Stimulated activated CD4-positive, alpha-beta T cell treated with anti-CD3 and anti-CD28 coated beads, Interleukin-2, amount 100 ng/mL, for 4 hours (primary cell): ENCODE measurements at regions not wholly inside any gene's neighbourhood (a gene's known extent, or its start where the extent isn't known, plus 50 kb on each side); places are given as distances from the start of the nearest gene placed in this dataset.

Experiments used
- DNase-seq: peaks from one replicate; pipeline ENCODE4 v3.0.0-alpha.2; 2020; ENCODE audit warnings: low read depth

DNA sequence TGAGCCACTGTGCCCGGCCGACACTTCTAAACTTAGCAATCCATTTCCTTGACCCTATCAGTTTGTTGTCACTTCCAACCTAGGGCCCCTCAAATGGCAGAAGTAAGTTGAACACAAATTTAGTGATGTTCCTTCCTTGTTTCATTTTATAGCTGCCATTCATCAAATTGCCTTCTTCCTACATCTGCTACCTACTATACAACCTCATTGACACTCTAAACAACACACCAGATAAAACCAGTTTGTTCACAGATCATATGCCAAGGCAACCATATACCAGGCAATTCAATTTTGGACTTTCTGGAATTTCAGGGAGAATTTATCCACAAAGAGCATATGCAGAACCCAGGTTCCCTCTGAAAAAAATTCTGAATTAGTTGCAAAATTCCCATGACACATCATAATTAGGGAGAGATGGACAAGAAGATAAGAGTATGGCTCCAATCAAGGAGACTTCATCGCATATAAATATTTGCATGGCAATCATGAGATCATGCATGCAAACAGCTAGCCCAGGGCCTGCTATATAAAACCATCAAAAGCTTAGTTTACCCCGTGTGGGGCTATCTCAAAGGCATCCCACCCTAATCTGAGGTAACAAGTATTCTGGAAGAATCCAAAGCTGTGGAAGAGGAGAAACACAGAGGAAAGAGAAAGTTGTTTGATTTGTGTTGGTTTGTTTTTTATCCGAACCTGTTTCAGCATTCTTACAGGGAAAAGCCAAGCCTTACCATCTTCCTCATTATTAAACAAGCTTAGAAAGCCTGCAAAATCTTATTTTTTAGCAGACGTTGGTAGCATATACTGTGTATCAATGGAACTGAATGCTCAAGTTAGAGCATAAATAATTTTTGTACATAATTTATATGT lies 132.8 kb upstream of the TNFAIP3 start:
- no peak for DNase-seq

DNA sequence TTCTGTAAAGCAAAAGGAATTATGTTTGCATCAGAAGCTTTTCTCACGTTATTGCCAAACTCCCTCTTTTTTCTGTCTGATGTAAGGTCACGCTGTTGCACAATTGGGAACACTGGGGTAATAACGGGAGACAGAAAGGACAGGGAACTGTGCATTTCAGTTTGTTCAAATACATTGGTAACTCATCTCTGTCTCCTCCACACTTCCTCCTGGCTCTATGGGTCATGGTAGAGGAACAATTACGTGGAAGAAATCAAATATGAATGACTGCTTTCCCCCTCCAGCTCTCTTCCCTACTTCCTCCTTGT lies 132.2 kb upstream of the TNFAIP3 start:
- no peak for DNase-seq

DNA sequence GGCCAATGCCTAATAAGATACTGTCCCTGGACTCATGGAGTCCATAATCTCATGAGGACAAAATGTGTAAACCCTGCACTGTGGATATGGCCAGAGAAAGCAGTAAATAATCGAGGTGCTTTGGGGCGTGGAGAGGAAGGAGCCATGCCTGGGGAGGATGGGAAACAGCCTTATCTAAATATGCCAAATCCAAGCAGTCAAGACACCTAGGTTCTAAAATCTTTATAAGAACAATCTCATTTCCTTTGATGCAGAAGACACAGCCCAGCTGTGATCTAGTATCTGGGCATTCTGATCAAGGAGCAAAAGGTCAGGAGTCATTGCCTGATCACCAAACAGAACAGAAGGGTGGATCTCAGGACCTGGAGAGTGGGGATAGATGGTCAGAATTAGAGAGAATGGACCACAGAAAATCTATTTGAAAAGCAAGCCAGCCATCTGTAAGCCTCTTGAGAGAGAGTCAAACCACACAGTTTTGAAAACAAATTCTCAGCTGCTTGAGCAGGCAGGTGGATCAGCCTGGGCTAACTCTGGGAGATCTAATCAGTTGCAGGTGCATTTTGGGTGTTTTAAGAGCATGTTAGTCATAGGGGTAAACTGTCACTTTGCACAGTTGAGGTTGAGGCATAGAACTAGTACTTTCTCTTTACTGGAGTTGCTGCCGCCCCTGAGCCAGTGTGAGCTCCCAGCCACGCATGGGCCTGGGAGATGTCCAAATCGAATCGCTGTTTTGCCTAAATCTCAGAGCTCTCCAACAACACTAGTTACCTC lies 130.8 kb upstream of the TNFAIP3 start:
- no peak for DNase-seq

DNA sequence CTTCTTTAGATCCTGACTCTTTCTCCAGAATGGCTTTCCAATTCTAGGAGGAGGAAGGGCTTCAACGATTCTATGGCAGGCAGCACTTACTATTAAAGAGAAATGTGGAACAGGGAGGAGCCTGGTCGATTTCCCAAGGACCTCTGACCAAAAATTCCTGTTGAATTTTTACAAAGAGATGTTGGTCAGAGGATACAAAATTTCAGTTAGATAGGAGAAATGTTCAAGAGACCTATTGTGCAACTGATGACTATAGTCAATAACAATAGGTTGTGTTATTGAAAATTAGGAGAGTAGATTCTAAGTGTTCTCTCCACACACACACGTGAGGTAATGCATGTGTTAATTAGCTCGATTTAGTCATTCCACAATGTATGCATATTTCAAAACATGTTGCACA lies 130.1 kb upstream of the TNFAIP3 start:
- DNase-seq, result no peak

DNA sequence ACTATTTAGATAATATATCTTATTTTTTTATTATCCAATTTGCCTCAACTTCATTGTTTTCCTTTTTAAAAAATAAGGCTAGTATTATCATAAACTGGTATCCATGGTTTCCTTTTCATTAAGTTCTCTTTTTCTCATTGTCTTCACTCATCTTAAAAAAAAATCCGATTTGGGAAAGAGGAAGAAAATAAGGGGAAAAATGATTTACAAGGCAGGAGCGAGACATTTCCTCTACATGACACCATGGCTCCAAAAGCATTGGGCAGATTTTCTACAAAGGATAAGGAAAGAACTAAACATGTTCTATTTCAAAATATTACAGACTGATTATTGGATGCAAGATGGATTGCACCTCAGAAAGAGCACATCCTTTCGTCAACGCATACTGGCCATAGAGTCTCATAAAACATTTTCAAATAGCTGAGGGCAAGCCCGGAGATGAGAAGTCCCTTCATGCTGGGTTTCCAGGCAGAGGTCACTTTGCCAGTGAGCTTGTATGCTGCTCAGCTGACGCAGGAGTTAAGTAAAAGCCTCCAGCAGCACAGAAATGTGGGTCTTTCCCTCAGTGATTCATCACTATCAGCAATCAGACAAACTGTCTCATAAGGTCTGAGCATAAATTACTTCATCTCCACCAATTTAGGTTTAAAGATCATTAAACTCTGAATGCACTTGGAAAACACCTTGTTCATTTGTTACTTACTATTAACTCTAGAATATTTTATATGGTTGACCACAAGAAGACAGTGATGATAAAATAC lies 129.0 kb upstream of the TNFAIP3 start:
- no peak for DNase-seq

DNA sequence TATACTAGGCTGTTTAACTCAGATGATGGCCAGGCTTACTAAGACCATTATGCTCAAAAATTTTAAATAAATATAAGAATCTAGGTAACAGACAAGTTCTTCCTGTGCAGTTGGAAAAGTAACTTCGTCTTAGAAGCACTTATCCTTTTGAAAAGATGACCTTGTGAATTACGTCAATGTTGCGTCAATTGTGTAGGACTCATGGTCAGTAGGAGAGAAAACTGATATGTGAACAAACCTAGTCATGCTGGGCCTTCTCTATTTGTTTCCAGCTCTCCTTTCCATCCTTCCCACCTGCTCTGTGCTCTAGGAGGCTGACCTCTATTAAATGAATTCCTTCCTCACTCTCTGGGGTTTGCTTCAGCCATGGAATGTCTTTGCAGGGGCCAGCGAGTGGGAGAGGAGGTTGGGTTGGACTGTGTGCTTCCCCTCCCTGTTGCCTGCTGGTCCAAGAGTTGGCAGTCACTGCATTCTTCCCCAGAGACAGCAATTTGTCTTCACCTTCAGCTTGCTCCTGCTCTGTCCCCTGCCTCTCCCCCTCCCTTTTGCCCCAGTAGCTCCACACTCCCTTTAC lies 128.0 kb upstream of the TNFAIP3 start:
- no peak for DNase-seq

DNA sequence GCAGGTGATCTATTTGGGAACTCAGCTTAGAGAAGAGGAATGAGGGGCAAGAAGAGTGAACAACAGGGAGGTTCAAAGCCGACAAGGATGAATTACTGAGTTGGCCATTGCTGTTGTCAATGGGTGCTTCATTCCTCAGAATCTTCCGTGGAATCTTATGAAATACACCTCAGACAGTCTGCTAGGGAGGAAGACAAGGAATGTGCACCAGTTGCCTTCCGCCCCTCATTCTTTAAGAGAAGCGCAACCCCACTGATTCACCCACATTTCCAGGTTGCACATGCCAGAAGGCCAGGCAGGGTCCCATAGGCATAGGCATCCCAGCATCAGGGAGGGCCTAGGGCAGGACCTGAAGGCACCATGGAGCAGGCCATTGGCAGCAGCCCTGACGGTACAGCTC lies 127.5 kb upstream of the TNFAIP3 start:
- no peak for DNase-seq

DNA sequence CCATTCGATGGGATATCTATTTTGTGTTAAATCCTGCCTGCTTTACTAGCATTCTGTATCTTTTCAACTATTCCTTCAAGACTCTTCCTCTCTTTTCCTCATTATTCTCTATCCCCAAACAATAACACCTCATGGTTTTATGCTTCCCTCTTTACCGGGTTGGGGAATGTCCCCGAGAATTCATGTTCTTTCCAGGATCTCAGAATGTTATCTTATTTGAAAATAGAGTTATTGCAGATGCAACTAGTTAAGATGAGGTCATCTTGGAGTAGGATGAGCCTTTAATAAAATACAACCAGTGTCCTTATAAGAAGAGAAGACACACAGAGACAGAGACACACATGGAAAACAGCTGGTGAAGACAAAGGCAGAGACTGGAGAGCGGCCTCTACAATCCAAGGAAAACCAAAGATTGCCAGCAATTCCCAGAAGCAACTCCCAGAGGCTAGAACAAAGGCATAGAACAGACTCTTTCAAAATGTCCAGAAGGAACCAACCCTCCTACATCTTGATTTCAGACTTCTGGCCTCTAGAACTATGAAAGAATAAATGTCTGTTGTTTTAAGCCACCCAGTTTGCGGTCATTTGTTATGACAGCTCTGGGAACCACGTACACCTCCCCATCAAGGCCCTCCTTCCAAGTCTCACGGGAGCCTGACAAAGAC lies 126.8 kb upstream of the TNFAIP3 start:
- no peak for DNase-seq

DNA sequence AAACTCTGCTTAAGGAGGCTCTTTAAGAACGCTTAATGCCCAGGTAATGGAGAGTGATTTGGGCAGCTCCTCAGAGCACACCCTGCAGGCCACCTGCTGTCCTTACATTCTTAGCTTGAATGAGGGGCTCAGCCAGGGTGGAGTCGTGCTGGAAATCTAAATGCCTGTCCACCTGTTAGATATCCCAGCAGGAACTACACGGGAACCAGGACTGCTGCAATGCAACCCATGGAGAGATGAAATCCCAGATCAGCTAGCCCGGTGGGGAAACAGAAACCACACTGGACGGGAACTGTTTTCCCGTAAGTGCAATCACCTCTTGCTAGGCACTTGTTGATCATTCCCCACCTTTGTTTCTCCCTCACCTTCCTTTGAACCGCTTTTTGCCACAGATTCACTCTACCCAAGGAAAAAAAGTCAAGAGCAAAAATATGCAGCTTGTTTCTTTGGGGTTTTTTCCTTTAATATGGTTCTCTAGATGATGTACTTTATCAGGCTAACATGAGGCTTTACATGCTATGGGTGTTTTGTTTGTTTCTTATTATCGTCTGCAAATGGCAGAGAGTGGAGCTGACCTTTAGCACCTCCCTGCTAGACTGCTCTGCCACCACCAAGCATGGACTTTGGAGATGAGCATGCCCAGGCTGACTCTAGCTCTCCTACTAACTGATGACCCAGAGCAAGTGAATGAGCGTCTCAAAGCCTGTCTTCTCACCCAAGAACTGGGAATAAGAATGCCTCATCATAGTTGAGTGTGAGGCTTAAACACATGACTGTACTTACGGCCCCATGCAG lies 125.9 kb upstream of the TNFAIP3 start:
- no peak for DNase-seq

DNA sequence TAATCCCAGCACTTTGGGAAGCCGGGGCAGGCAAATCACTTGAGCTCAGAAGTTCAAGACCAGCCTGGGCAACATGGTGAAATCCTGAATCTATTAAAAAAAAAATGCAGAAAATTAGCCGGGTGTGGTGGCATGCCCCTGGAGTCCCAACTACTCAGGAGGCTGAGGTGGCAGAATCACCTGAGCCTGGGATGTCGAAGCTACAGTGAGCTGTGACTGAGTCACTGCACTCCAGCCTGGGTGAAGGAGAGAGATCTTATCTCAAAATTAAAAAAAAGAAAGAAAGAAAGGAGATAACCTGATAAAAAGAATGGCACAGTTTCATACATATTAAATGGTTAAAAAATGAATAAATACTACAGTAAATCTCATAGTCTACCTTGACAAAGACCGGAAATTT lies 123.6 kb upstream of the TNFAIP3 start:
- no peak for DNase-seq

DNA sequence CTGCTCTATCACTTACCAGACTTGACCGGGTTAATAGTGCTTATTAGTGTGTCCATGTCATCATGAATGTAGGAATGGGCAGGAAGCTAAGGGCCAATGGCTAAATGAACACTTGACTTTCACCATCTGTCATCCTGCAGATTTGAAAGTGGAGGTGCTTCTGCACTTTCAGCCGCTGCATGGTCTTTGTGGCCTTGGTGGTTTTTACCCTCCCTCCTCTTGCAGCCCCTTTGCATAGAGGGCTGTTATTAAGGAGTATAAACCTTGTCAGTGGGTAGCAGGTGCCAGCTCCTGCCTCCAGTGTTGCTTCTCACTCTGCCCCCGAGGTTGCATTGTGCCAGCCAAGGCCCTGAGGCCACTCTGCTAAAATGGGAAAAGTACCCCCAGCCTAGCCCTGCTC lies 122.2 kb upstream of the TNFAIP3 start:
- no peak for DNase-seq

DNA sequence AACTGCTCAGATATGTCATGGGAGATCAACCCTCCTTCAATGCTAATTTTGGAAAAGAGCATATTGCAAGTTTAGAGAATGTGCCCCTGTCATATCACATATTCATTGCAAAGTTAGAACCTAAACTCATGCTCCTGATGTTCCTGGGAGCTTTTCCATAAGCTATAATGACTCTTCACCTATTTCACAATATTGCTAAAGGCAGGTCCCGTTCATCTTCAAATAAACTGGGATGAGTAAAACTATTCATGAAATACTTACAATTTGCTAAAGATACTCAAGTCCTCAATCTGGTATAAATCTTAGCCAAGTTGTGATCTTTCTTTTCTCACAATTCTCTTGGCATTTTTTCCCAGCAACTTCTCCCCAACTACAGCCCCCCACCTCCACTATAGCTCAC lies 121.7 kb upstream of the TNFAIP3 start:
- no peak for DNase-seq

DNA sequence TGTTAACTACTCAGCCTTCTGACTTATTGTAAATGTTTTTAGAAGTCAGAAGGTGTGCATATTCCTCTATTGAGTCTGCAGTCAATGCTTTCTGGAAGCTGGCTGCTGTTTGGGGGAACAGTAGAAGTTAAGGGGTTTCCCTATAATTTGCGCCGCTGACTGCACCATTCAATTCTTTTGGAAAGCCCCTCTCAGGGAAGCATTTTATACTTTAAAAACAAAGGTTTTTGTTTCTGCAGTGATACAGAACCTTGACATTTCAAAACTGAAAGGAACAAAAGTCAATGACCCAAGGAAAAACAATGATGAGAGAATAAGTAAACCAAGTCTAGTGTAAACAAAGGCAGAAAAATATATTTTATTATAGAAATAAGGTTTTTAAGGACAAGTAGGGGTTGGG lies 120.8 kb upstream of the TNFAIP3 start:
- no peak for DNase-seq

DNA sequence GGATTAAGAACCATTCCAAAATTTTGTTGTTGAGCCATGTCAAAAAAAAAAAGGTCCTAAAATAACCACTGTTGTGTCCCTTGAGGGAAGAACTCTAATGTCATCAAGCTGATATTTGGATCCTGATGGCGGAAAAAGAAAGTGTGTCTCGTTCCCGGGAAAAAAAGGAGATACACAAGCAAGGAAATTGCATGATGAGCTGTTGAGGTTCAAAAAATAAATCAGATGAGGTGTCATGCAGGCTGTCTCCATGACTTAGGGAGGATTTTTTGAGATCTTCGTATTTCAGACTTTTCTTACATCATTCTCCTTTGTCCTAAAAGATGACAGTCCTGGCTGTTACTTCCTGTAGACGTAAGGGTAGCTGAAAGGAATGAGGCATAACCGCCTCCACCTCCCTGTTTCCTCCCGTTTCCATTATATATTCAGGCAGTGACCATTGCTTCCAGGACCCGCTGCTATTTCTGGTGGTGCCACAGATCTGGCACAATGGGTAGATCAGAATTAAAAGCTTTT lies 117.3 kb upstream of the TNFAIP3 start:
- DNase-seq, result no peak

DNA sequence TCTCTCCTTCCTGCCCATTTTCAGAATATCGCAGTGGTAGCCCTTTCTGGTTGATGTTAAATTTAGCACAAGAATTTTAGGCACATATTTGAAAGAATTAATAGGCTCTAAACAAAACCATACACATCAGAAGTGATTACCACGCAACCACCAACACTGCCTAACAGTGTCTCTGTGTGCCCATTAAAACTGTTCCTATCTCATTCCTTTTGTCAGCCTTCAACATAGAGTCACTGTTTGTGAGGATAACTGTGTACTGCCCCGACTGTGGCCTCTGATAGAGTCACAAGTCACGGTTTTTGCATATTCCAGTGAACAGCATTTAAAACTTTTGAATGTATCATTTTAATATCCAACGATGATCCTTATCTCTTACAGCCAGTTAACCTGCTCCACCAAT lies 116.8 kb upstream of the TNFAIP3 start:
- no peak for DNase-seq

DNA sequence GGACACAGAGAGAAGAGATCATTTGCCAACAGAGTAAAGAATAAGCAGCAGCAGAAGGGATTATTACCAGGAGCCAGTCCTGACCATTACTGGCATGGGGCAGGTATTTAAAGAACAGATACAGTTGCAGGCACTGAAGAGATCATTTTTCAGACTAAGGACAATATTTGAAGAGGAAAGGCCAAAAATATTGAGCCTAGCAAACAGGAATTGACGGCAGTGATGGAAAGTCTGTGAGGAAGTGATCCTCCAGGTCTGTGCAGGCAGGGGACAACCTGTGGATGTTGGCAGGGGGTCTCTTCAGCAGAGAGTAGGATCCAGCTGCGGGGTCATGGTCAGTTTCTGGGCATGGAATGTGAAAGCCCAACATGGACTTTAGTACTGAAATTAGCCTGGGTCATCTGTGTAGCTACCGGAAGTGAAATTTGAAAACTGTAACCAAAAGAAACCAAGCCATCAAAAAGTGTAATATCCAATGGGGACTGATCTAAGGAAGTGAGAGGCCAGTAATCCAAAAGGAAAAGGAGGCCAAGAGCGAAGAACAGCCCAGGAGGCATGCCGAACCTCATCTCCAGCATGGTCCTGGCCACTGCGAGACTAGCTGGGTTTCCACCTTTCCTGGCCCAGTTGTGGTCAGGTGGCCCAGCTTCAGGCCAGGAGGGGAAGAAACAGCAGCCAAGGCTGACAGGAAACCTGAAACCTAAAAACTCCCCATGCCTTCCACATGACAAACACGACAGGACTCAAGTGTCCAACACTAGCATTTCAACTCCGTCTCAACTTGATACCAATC lies 115.1 kb upstream of the TNFAIP3 start:
- DNase-seq, result no peak

DNA sequence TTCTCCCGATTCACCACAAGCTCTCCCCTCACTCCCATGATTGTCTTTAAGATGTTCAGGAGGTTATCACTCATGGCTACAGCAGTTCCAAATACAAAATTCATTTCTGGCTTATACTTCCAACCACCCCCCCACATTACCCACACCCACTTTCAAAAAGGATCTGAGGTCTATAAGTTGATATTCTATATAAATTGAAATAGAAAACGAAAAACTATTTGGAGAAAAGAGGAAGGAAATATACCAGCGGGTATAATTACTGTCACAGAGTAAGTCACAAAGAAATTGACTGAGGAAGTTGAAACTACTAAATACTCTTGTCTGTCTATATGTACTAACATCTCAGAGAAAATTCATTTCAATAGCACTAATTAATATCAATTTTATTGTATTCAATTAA lies 112.7 kb upstream of the TNFAIP3 start:
- no peak for DNase-seq

DNA sequence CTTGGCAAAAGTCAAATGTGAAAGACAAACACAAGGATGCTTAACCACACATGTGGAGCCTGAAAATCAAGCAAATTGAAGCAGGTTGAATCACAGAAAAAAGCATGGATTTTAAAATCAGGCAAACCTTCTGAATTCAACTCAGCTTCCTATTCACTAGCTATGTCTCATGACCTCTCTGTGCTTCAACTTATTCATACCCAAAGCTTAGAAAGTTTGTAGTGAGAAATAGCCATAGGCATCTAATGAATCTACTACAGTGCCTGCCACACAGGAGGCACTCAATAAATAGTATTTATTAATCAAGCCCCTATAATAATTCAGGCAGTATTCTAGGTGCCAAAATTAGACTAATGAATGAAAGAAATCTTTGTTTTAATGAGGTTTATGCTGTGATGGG lies 112.2 kb upstream of the TNFAIP3 start:
- DNase-seq, result no peak

DNA sequence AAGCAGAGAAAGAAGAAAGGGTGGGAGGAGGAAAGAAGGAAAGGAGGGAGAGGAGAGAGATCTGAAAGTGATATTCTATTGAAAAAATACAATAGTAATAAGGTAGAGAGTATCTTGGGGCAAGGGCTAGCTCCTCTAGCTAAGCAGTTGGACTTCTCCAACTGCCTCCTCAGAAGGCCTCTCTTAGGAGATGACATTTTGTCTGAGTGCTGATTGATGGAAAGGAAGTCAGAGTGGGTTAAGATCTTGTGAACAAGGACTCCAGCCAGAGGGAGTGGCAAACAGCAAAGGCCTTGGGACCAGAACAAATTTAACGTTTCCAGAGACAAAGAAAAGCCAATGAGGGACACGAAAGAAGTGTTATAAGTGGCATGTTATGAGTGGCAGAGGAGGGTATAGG lies 111.8 kb upstream of the TNFAIP3 start:
- DNase-seq, result no peak

DNA sequence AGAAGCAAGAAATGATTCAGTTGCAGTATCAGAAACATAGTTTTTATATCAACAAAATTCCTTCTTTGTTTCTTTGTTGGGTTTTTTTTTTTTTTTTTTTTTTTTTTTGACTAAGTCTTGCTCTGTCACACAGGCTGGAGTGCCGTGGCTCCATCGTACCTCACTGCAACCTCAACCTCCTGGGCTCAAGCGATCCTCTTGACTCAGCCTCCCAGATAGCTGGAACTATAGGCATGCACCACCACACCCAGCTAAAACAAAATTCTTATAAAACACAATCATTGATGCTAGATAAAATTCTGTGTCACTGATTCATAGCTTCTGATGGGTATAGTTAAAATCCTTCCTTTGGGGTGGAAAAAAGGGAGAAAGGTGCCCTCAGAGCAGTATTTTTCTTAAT lies 110.3 kb upstream of the TNFAIP3 start:
- DNase-seq, result no peak
